GM12872 (cell line): ENCODE measurements at regions not wholly inside any gene's neighbourhood (a gene's known extent, or its start where the extent isn't known, plus 50 kb on each side); places are given as distances from the start of the nearest gene placed in this dataset.

Experiments used
- TF ChIP-seq, protein P1 (sequence below): IDR thresholded peaks from 3 replicates; pipeline ENCODE4 v1.5.1; 2011; ENCODE audit warnings: low read depth, mild to moderate bottlenecking, low read length, moderate library complexity; ENCODE audit not compliant: insufficient read depth

DNA sequence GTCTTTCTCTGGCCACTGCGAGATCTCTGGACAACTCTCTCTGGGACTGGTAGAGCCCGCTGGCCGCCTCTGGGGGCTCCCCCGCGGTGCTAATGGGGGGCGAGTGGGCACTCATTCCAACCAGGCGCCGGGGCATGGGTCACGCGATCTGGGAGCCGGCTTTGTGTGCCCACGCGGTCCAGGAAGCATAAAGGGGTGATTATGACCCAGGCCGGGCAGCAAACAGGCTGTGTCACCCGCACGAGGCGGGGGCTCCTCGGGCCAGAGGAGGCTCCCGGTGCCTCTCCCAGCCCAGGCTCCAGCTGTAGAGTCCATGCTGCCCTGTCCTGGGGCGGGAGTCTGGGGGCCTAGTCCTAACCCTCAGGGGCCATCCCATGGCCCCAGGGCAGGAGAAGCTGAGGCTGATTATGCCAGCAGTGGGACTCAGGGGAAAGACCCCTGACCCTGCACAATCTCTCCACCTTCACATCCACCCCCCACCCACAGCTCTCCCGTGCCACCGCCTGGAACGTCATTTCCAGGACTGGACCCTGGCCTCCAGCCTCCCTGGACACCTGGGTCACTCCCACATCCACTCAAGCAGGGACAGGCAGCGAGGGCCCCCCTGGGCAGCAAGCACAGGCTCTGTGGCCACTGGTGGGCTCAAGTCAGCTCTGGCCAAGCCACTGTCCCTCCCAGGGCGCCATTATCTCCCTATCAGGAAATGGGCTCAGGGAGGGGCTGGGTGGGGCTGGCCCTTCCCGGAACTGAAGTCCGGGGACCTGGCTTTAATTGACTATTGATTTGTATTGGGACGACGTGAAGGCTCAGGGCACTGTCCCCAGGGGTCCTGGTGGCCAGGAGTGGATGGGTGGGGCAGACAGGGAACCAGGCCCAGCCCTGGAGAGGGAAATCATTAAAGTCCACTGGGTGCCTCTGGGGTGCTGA lies 50.0 kb downstream of the PTPRS start:
- TF ChIP-seq, protein P1, sequence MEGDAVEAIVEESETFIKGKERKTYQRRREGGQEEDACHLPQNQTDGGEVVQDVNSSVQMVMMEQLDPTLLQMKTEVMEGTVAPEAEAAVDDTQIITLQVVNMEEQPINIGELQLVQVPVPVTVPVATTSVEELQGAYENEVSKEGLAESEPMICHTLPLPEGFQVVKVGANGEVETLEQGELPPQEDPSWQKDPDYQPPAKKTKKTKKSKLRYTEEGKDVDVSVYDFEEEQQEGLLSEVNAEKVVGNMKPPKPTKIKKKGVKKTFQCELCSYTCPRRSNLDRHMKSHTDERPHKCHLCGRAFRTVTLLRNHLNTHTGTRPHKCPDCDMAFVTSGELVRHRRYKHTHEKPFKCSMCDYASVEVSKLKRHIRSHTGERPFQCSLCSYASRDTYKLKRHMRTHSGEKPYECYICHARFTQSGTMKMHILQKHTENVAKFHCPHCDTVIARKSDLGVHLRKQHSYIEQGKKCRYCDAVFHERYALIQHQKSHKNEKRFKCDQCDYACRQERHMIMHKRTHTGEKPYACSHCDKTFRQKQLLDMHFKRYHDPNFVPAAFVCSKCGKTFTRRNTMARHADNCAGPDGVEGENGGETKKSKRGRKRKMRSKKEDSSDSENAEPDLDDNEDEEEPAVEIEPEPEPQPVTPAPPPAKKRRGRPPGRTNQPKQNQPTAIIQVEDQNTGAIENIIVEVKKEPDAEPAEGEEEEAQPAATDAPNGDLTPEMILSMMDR, result no peak

GRCh38 chr19:5289060-5289990 lies 51.3 kb downstream of the PTPRS start:
- TF ChIP-seq, protein P1, result peak; percentile 18; the same call in 1 of the 3 replicates

GRCh38 chr19:5288347-5288739 lies 52.3 kb downstream of the PTPRS start:
- TF ChIP-seq, protein P1, result no peak

GRCh38 chr19:5287066-5287465 lies 53.5 kb downstream of the PTPRS start:
- TF ChIP-seq, protein P1, result no peak

DNA sequence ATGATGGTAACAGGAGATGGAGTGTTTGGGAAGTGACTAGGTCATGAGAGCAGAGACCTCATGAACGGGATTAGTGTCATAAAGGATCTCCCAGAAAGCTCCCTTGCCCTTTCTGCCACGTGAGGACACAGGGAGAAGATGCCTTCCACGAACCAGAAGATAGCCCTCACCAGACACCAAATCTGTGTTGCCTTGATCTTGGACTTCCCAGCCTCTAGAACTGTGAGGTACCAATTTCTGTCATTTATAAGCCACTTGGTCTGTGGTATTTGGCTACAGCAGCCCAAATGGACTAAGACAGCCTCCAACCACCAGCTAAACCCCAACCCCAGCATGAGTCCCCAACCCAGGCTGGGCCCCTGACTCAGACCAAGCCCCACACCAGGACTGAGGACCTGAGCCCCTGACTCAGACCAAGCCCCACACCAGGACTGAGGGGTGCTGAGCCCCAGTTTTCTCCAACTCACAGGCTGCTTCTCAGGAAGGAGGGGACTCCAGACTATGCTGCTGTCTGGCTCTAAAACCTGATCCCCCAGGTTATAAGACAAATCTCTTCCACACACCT lies 54.1 kb downstream of the PTPRS start:
- TF ChIP-seq, protein P1, result no peak

GRCh38 chr19:5285955-5286354 lies 54.7 kb downstream of the PTPRS start:
- TF ChIP-seq, protein P1, result no peak

DNA sequence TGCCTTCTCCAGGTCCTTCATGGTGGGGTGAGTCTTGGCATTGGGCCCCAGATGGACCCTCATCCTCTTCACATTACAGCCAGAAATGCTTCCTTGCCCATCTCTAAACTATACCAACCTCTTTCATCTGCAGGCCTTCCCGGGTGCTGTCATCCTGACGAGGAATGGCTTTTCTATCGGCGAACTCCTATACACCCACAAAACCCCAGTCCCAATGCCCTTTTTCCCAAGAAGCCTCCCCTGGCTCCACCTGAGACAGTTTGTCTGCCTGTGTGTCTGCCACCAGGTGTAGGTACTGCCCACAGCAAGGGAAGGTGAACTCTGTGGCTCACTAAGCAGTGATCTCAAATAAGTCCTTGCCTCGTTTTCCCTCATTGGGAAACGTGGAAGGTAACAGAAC lies 55.3 kb downstream of the PTPRS start:
- TF ChIP-seq, protein P1, result no peak
